ENCODE measurements at regions not wholly inside any gene's neighbourhood (a gene's known extent, or its start where the extent isn't known, plus 50 kb on each side); places are given as distances from the start of the nearest gene placed in this dataset.
A peak's percentile ranks its signal among the peaks of the same experiment; 100 is the strongest.

DNA sequence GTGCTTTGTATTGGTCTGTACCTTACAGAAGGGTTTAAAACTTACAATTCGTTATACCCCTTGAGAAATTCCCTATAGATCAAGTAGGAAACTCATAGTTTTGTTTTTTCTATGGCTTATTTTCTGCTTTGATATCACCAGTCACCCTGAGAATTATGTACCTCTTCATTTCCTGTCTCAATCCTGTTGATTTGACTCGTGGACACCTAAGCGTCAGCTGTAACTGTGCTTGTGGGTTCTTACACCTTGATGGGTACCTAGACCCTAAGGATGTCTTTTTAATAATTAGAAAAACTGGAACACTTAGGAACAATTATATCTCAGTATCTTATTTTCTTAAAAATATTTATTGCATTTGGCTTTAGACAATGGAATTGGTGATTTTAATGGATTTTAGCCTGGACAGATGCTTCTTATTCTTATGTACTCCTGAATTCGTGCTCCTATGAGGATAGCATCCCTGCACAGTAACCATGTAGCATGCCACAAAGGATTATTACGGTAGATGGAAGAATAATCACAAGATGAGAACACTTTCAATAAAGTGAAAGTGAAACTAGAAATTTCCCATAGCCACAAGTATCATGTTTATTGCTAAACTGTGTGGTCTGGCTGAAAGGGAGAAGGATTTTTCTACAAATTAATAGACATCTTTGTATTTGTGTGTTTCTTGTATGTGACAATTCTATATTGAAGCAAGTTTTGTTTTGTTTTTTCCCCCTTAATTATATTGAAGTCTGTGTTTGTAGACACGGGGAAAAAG lies 1920.3 kb upstream of the WWC1 start:
- no peaks in the 10 kb centered on the region for H3K36me3 ChIP-seq
- no peak overlapping the region for H3K27ac ChIP-seq
- H3K9me3 ChIP-seq = no peaks in the 10 kb centered on the region
- DNase-seq (no peak), ATAC-seq (no peak)
- TF ChIP-seq, protein P1, sequence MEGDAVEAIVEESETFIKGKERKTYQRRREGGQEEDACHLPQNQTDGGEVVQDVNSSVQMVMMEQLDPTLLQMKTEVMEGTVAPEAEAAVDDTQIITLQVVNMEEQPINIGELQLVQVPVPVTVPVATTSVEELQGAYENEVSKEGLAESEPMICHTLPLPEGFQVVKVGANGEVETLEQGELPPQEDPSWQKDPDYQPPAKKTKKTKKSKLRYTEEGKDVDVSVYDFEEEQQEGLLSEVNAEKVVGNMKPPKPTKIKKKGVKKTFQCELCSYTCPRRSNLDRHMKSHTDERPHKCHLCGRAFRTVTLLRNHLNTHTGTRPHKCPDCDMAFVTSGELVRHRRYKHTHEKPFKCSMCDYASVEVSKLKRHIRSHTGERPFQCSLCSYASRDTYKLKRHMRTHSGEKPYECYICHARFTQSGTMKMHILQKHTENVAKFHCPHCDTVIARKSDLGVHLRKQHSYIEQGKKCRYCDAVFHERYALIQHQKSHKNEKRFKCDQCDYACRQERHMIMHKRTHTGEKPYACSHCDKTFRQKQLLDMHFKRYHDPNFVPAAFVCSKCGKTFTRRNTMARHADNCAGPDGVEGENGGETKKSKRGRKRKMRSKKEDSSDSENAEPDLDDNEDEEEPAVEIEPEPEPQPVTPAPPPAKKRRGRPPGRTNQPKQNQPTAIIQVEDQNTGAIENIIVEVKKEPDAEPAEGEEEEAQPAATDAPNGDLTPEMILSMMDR (IDR thresholded peaks at IDR 0.05 in 4 of 5, conservative IDR thresholded peaks at IDR 0.05 in 1 of 5) = no peak
- TF ChIP-seq POLR2A (IDR thresholded peaks at IDR 0.05) = no peak
- H3K27me3 ChIP-seq = no peaks in the 10 kb centered on the region
- H3K4me1 ChIP-seq = no peaks in the 10 kb centered on the region
- in situ Hi-C loops (cut with MboI; ENCODE audit: low sequenced_read_pairs in 4 of 4) = no loop called here
- peak overlapping the region; percentile 19 to 39 (median 31) for H3K4me3 ChIP-seq
- intact Hi-C loops (cut with DNase I; ENCODE audit: low total_unique reads) = no loop called here

DNA sequence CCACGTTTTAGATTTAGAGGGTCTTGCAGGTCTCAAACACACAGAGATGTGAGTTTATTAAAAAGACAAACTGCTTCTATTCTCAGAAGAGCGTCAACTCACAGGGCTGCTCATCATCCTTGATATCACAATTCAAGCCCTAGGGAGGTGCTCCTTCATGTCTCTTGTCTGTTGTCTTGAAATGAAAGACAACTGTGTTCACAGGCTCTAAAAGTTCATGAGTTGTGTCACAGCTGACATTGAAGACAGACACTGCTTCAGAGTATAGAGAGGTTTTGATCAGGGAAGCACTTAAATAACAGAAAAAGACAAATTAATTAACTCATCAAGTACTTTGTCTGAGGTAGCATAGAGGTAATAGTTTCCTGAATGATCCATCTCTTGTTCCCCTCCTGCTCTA lies 1917.6 kb upstream of the WWC1 start:
- in situ Hi-C loops (cut with MboI; ENCODE audit: low sequenced_read_pairs in 4 of 4) = no loop called here
- no peaks in the 10 kb centered on the region for H3K27me3 ChIP-seq
- no peaks in the 10 kb centered on the region for H3K9me3 ChIP-seq
- no peaks in the 10 kb centered on the region for H3K4me1 ChIP-seq
- no peak overlapping the region for H3K4me3 ChIP-seq
- no peak for TF ChIP-seq POLR2A (IDR thresholded peaks at IDR 0.05)
- DNase-seq = no peak
- intact Hi-C loops (cut with DNase I; ENCODE audit: low total_unique reads) = no loop called here
- no peaks in the 10 kb centered on the region for H3K36me3 ChIP-seq
- ATAC-seq = no peak
- no peak overlapping the region for H3K27ac ChIP-seq

DNA sequence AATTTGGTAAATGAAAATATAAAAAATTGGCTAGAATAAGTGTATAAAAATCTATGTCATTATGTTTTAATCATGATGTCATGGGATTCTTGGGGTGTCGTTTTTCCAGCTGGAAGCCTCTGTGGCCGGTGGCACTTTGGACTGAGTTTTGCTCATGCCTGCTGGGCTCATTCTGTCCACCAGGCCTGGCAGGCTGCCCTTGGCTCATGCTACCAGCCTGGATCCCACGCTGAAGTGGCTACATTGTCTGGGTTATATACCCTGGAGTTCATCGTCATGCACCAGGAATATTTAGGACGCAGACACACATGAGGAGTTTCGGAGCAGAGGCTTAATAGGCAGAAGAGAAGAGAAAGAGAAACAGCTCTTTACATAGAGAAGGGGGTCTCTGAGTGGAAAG lies 1913.7 kb upstream of the WWC1 start:
- H3K4me3 ChIP-seq = no peak overlapping the region
- H3K36me3 ChIP-seq = no peaks in the 10 kb centered on the region
- intact Hi-C loops (cut with DNase I; ENCODE audit: low total_unique reads) = no loop called here
- H3K9me3 ChIP-seq = no peaks in the 10 kb centered on the region
- H3K27ac ChIP-seq = no peak overlapping the region
- no peaks in the 10 kb centered on the region for H3K27me3 ChIP-seq
- TF ChIP-seq POLR2A (IDR thresholded peaks at IDR 0.05) = no peak
- TF ChIP-seq, protein P1 (IDR thresholded peaks at IDR 0.05 in 4 of 5, conservative IDR thresholded peaks at IDR 0.05 in 1 of 5) = no peak
- ATAC-seq (no peak), DNase-seq (no peak)
- H3K4me1 ChIP-seq = no peaks in the 10 kb centered on the region
- in situ Hi-C loops (cut with MboI; ENCODE audit: low sequenced_read_pairs in 4 of 4) = no loop called here

DNA sequence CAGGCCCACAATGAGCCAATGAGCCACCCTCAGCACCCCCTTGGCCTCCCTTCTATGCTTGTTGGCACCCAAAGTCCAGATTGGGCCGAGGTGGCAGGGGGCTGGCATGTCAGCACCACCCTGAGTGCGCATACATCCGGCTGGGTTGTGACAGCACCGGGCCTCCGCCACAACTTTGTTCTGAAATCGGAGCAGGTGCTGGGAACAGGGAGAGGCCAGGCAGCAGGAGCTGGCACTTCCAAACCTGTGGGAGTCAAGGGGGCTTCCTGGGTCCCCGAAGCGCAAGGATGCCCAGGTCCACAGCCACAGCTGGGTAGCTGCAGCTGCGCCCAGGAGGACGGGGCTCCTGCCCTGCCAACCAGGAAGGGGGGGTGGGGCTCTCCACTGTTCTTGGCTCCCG lies 1911.9 kb upstream of the WWC1 start:
- no peak overlapping the region for H3K27ac ChIP-seq
- no peaks in the 10 kb centered on the region for H3K9me3 ChIP-seq
- TF ChIP-seq, protein P1 (IDR thresholded peaks at IDR 0.05 in 4 of 5, conservative IDR thresholded peaks at IDR 0.05 in 1 of 5) = no peak
- no peak for TF ChIP-seq POLR2A (IDR thresholded peaks at IDR 0.05)
- H3K36me3 ChIP-seq = no peaks in the 10 kb centered on the region
- H3K4me1 ChIP-seq = no peaks in the 10 kb centered on the region
- no peaks in the 10 kb centered on the region for H3K27me3 ChIP-seq
- in situ Hi-C loops (cut with MboI; ENCODE audit: low sequenced_read_pairs in 4 of 4) = no loop called here
- H3K4me3 ChIP-seq = no peak overlapping the region
- no peak for ATAC-seq
- intact Hi-C loops (cut with DNase I; ENCODE audit: low total_unique reads) = no loop called here
- no peak for DNase-seq

DNA sequence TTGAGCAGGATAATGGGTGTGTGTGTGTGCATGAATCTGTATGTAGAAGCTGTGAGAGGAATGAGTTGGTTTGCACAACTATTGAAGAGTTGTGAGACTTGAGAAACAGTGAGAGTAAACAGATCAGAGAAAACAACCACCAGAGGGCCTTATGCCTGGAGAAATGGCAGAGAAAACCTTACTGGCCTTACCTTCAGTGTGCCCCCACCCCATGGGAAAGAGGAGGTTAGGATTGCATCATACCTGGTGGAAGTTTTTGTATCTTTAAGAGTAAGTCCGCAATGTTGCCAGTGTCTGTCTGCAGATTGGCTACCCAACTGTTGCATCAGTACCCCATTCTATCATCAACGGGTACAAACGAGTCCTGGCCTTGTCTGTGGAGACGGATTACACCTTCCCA lies 1909.4 kb upstream of the WWC1 start:
- Histone ChIP-seq H3K27ac (no peak overlapping the region), H3K36me3 (no peaks in the 10 kb centered on the region), H3K9me3 (no peaks in the 10 kb centered on the region), H3K4me3 (no peak overlapping the region), H3K27me3 (no peaks in the 10 kb centered on the region), H3K4me1 (no peaks in the 10 kb centered on the region)
- TF ChIP-seq, protein P1 (IDR thresholded peaks at IDR 0.05 in 4 of 5, conservative IDR thresholded peaks at IDR 0.05 in 1 of 5) = no peak
- no peak for TF ChIP-seq POLR2A (IDR thresholded peaks at IDR 0.05)
- intact Hi-C loops (cut with DNase I; ENCODE audit: low total_unique reads) = no loop called here
- ATAC-seq = no peak
- in situ Hi-C loops (cut with MboI; ENCODE audit: low sequenced_read_pairs in 4 of 4) = no loop called here
- no peak for DNase-seq

All from gastrocnemius medialis (tissue), 4 donors.